H1 (cell line): ENCODE measurements at regions not wholly inside any gene's neighbourhood (a gene's known extent, or its start where the extent isn't known, plus 50 kb on each side); places are given as distances from the start of the nearest gene placed in this dataset.

Source experiments
- CTCF ChIA-PET: fragments of 300-600 bp; sonication (Branson Sonifier 250); formaldehyde crosslinking; loops from one replicate; lab custom pipeline; 2021; ENCODE audit not compliant: partially characterized antibody; lab: Charles Lee
- POLR2A ChIA-PET: fragments of 300-600 bp; sonication (Branson Sonifier 250); formaldehyde crosslinking; loops from one replicate; lab custom pipeline; 2021; ENCODE audit warnings: inconsistent platforms; ENCODE audit not compliant: partially characterized antibody; lab: Charles Lee
- DNase-seq, 2 experiments: peaks; one replicate each; pipeline versions ENCODE4 v3.0.0 to v3.0.0-alpha.2; 2010 to 2022; ENCODE audit warnings: low spot score in 2 of 2, low read depth in 1 of 2, mixed read lengths in 1 of 2
- FAIRE-seq: peaks from 2 replicates; lab custom pipeline; 2011; peaks lifted over from hg19 to GRCh38; lab: Jason Lieb, UNC
- H2AFZ ChIP-seq: 2 replicates; pipeline ENCODE4 v1.8.1; 2012; ENCODE audit warnings: low read length, inconsistent platforms
- H2AK5ac ChIP-seq: 2 replicates; pipeline ENCODE4 v1.6.1; 2013; ENCODE audit warnings: low read depth, low read length
- H2BK120ac ChIP-seq: replicated peaks from 2 replicates; pipeline ENCODE3; 2013; ENCODE audit warnings: low read depth, low read length, inconsistent platforms
- H2BK12ac ChIP-seq: 2 replicates; pipeline ENCODE4 v1.6.1; 2013; ENCODE audit warnings: low read depth, low read length
- H2BK15ac ChIP-seq: 2 replicates; pipeline ENCODE4 v1.6.1; 2013; ENCODE audit warnings: low read length
- H2BK20ac ChIP-seq: 2 replicates; pipeline ENCODE4 v1.6.1; 2013; ENCODE audit warnings: low read length
- H2BK5ac ChIP-seq: 2 replicates; pipeline ENCODE4 v1.6.1; 2013; ENCODE audit warnings: low read depth, low read length
- H3K14ac ChIP-seq: 2 replicates; pipeline ENCODE4 v1.6.1; 2013; ENCODE audit warnings: inconsistent platforms; ENCODE audit not compliant: insufficient read length
- H3K18ac ChIP-seq: 2 replicates; pipeline ENCODE4 v1.6.1; 2013; ENCODE audit warnings: low read length; ENCODE audit errors: extremely low read depth
- H3K23ac ChIP-seq: 2 replicates; pipeline ENCODE4 v1.6.1; 2013; ENCODE audit warnings: inconsistent platforms; ENCODE audit not compliant: insufficient read length
- H3K23me2 ChIP-seq: 2 replicates; pipeline ENCODE4 v1.6.1; 2013; ENCODE audit warnings: low read depth, low read length
- H3K27ac ChIP-seq: 2 replicates; pipeline ENCODE4 v1.6.1; 2011; ENCODE audit warnings: low read depth, low read length, inconsistent platforms
- H3K27me3 ChIP-seq, 4 experiments: replicated peaks in 1 of 4; 1 replicate in 1 of 4; 2 replicates in 3 of 4; pipeline versions ENCODE4 v1.6.1 to v1.8.1; 2011 to 2013; ENCODE audit warnings: low read length in 3 of 4, mild to moderate bottlenecking in 3 of 4, inconsistent platforms in 2 of 4, mixed read lengths in 2 of 4, moderate library complexity in 1 of 4; ENCODE audit not compliant: control insufficient read depth in 3 of 4, insufficient read depth in 3 of 4; ENCODE audit errors: extremely low read depth in 1 of 4
- H3K36me3 ChIP-seq, 4 experiments: 2 replicates each; pipeline versions ENCODE4 v1.6.1 to v1.8.1; 2011 to 2013; ENCODE audit warnings: mild to moderate bottlenecking in 4 of 4, low read length in 3 of 4, moderate library complexity in 2 of 4, control low read depth in 1 of 4, inconsistent platforms in 1 of 4; ENCODE audit not compliant: insufficient read depth in 4 of 4, control insufficient read depth in 2 of 4
- H3K4ac ChIP-seq: replicated peaks from 2 replicates; pipeline ENCODE3; 2013; ENCODE audit warnings: low read length, low read depth, mixed read lengths, inconsistent platforms; ENCODE audit not compliant: insufficient read length
- H3K4me1 ChIP-seq, 4 experiments: replicated peaks in 1 of 4; 1 replicate in 1 of 4; 2 replicates in 3 of 4; pipeline versions ENCODE4 v1.6.1 to v1.8.1; 2011 to 2013; ENCODE audit warnings: low read length in 3 of 4, inconsistent platforms in 2 of 4, mixed read lengths in 1 of 4; ENCODE audit not compliant: insufficient read depth in 4 of 4, control insufficient read depth in 3 of 4
- H3K4me2 ChIP-seq, 2 experiments: 2 replicates each; pipeline versions ENCODE4 v1.6.1 to v1.8.1; 2011 to 2013; ENCODE audit warnings: low read depth in 2 of 2, low read length in 2 of 2, control low read depth in 1 of 2, inconsistent platforms in 1 of 2, mild to moderate bottlenecking in 1 of 2; ENCODE audit not compliant: insufficient read depth in 1 of 2
- H3K4me3 ChIP-seq, 4 experiments: fragments of 200-600, 300-600 bp in 1 of 4; sonication (generic), shearing (Covaris generic), sonication (Bioruptor Twin) in 1 of 4; 2 replicates each; pipeline versions ENCODE4 v1.5.1 to v1.8.1; 2011 to 2016; ENCODE audit warnings: low read length in 4 of 4, low read depth in 3 of 4, control low read depth in 2 of 4, inconsistent platforms in 2 of 4, mild to moderate bottlenecking in 2 of 4, mixed read lengths in 1 of 4, moderate library complexity in 1 of 4; ENCODE audit not compliant: insufficient read depth in 2 of 4; ENCODE audit errors: extremely low read depth in 1 of 4
- H3K56ac ChIP-seq: replicated peaks from 2 replicates; pipeline ENCODE3; 2013; ENCODE audit warnings: low read depth, mild to moderate bottlenecking, mixed read lengths, low read length, inconsistent platforms; ENCODE audit not compliant: insufficient read length
- H3K79me1 ChIP-seq: 2 replicates; pipeline ENCODE4 v1.6.1; 2013; ENCODE audit warnings: low read depth, low read length, control low read depth
- H3K79me2 ChIP-seq, 2 experiments: 2 replicates each; pipeline versions ENCODE4 v1.6.1 to v1.8.1; 2012 to 2013; ENCODE audit warnings: low read length in 2 of 2, mild to moderate bottlenecking in 2 of 2, inconsistent platforms in 1 of 2; ENCODE audit not compliant: insufficient read depth in 2 of 2, control insufficient read depth in 1 of 2
- H3K9ac ChIP-seq, 4 experiments: replicated peaks in 1 of 4; 1 replicate in 1 of 4; 2 replicates in 3 of 4; pipeline versions ENCODE4 v1.6.1 to v1.8.1; 2011 to 2013; ENCODE audit warnings: low read depth in 3 of 4, low read length in 3 of 4, control low read depth in 2 of 4, mild to moderate bottlenecking in 2 of 4, moderate library complexity in 2 of 4, inconsistent platforms in 1 of 4; ENCODE audit errors: extremely low read depth in 1 of 4
- H3K9me3 ChIP-seq, 2 experiments: 2 replicates each; pipeline versions ENCODE4 v1.6.1 to v1.8.1; 2012 to 2013; ENCODE audit warnings: mild to moderate bottlenecking in 2 of 2, moderate library complexity in 2 of 2, control low read depth in 1 of 2, inconsistent platforms in 1 of 2, low read depth in 1 of 2, low read length in 1 of 2, mixed read lengths in 1 of 2; ENCODE audit not compliant: insufficient read depth in 2 of 2
- H4K20me1 ChIP-seq, 2 experiments: replicated peaks in 1 of 2; 2 replicates each; pipeline versions ENCODE3 to v1.8.1; 2011 to 2013; ENCODE audit warnings: inconsistent platforms in 2 of 2, low read length in 2 of 2, mild to moderate bottlenecking in 1 of 2; ENCODE audit not compliant: insufficient read depth in 2 of 2, control insufficient read depth in 1 of 2
- H4K5ac ChIP-seq: 2 replicates; pipeline ENCODE4 v1.6.1; 2013; ENCODE audit warnings: low read length, low read depth, mixed read lengths, inconsistent platforms; ENCODE audit not compliant: insufficient read length
- H4K8ac ChIP-seq: 2 replicates; pipeline ENCODE4 v1.8.0; 2013; ENCODE audit warnings: mild to moderate bottlenecking, moderate library complexity, low read length, inconsistent platforms; ENCODE audit not compliant: insufficient read depth; ENCODE audit errors: extremely low read depth
- H4K91ac ChIP-seq: replicated peaks from 2 replicates; pipeline ENCODE3; 2013; ENCODE audit warnings: low read length, mixed read lengths, inconsistent platforms; ENCODE audit not compliant: insufficient read length
- CBX5 ChIP-seq: fragments of 300-800, 300-1000 bp; sonication (generic); IDR thresholded peaks from 2 replicates; pipeline ENCODE4 v1.7.1; 2016; ENCODE audit warnings: antibody characterized with exemption, low read length, low read depth
- CHD1 ChIP-seq: IDR thresholded peaks from 2 replicates; pipeline ENCODE4 v1.6.1; 2012; ENCODE audit warnings: low read depth, low read length, improper control_type of control experiment
- CTBP2 ChIP-seq: IDR thresholded peaks from 2 replicates; pipeline ENCODE4 v1.7.0; 2011; ENCODE audit warnings: borderline replicate concordance, mild to moderate bottlenecking, moderate library complexity, mixed read lengths, low read length; ENCODE audit not compliant: insufficient read depth, insufficient read length
- NANOG ChIP-seq: IDR thresholded peaks from 2 replicates; pipeline ENCODE4 v1.6.1; 2011; ENCODE audit warnings: low read length, low read depth, mild to moderate bottlenecking, inconsistent platforms; ENCODE audit not compliant: insufficient read depth, poor library complexity, severe bottlenecking
- POLR2A ChIP-seq, 2 experiments: IDR thresholded peaks; 1 replicate in 1 of 2; 2 replicates in 1 of 2; pipeline ENCODE4 v1.6.1; 2011; ENCODE audit warnings: low read depth in 2 of 2, low read length in 2 of 2, mild to moderate bottlenecking in 2 of 2; ENCODE audit errors: control extremely low read depth in 1 of 2
- TBP ChIP-seq: IDR thresholded peaks from 2 replicates; pipeline ENCODE4 v1.6.1; 2011; ENCODE audit warnings: low read depth, low read length, improper control_type of control experiment
- whole genome bisulfite sequencing, 2 experiments: shearing (Covaris generic) in 1 of 2; methylation state at CpG; one replicate each; pipeline versions ENCODE4 v1.1.6 to v1.1.7; 2013 to 2015; ENCODE audit warnings: low lambda C conversion rate in 2 of 2, mixed read lengths in 2 of 2, inconsistent platforms in 1 of 2, low coverage in 1 of 2, missing lambda C conversion rate in 1 of 2; ENCODE audit not compliant: insufficient replicate concordance in 2 of 2, insufficient coverage in 1 of 2, insufficient read length in 1 of 2; ENCODE audit errors: extremely low coverage in 1 of 2, missing lambda C conversion rate in 1 of 2; 5-methylcytosine and 5-hydroxymethylcytosine counted together

DNA sequence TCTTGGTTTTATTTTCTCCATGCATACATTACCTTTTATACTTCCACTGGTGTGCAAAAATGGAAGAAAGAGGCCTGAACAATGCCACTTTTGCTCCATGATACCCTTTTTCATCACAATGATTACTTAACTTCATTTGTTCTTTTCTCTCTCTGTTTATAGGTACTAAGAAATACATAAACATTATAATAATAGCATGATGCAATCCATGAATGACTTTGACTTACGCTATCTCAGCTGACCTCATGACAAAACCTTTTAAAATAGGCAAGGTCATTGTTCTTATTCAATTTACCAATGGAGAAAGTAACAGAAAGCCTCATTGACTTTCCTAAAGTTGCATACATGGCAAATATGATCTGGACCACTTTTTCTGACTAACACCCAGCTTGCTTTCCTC lies 105.1 kb upstream of the ZEB1 start:
- H3K27ac ChIP-seq: no peak overlapping the region
- H3K14ac ChIP-seq: no peak overlapping the region
- H3K4me3 ChIP-seq: no peak overlapping the region
- no peak overlapping the region for H2AFZ ChIP-seq
- no peak overlapping the region for H2BK20ac ChIP-seq
- no peak overlapping the region for H3K23ac ChIP-seq
- H2AK5ac ChIP-seq: no peak overlapping the region
- no peak overlapping the region for H3K4me2 ChIP-seq
- H3K9ac ChIP-seq: no peak overlapping the region
- H3K79me1 ChIP-seq: no peaks in the 10 kb centered on the region
- ChIA-PET CTCF (no interaction called here), POLR2A (no interaction called here)
- no peak overlapping the region for H4K8ac ChIP-seq
- peaks cover 0 to 2% (median 0%) of the 10 kb centered on the region in 4 experiments; a peak in 3 of 7 replicates for H3K4me1 ChIP-seq
- H3K56ac ChIP-seq: no peak overlapping the region
- no peaks in the 10 kb centered on the region for H3K27me3 ChIP-seq
- H2BK120ac ChIP-seq: no peak overlapping the region
- H3K9me3 ChIP-seq: peaks cover 0 to 3% of the 10 kb centered on the region in 2 experiments; a peak in 1 of 4 replicates
- H3K79me2 ChIP-seq: no peaks in the 10 kb centered on the region
- H3K4ac ChIP-seq: no peak overlapping the region
- no peak overlapping the region for H4K5ac ChIP-seq
- H3K18ac ChIP-seq: no peak overlapping the region
- TF ChIP-seq NANOG (no peak), CBX5 (no peak), POLR2A (IDR thresholded peaks at IDR 0.05; ENCODE audit: control extremely low read depth in 1 of 2, low read depth in 2 of 2, low read length in 2 of 2) (no peak), TBP (no peak), CTBP2 (no peak), CHD1 (no peak)
- FAIRE-seq: no peak
- no peak overlapping the region for H4K91ac ChIP-seq
- H3K36me3 ChIP-seq: no peaks in the 10 kb centered on the region
- no peaks in the 10 kb centered on the region for H3K23me2 ChIP-seq
- H2BK15ac ChIP-seq: no peak overlapping the region
- H4K20me1 ChIP-seq: no peaks in the 10 kb centered on the region
- H2BK5ac ChIP-seq: no peak overlapping the region
- H2BK12ac ChIP-seq: no peak overlapping the region
- no peak for DNase-seq
- 95% methylated on average over 1 of the region's 1 CpG; no CpG with 5 or more reads in 1 of the 2 experiments for WGBS, 2 experiments
